Activated CD4-positive, CD25-positive, alpha-beta regulatory T cell treated with anti-CD3 and anti-CD28 coated beads, Interleukin-2, amount 50 U/mL, for 16 hours (primary cell): ENCODE measurements at regions not wholly inside any gene's neighbourhood (a gene's known extent, or its start where the extent isn't known, plus 50 kb on each side); places are given as distances from the start of the nearest gene placed in this dataset.

Source experiments
- DNase-seq: peaks from one replicate; pipeline ENCODE4 v3.0.0-alpha.2; 2020; ENCODE audit warnings: low read depth, low spot score

GRCh38 chr21:28827422-28827821 lies 165.3 kb downstream of the LTN1 start:
- no peak for DNase-seq

GRCh38 chr21:28826569-28826968 lies 166.1 kb downstream of the LTN1 start:
- DNase-seq: no peak

GRCh38 chr21:28826021-28826420 lies 166.7 kb downstream of the LTN1 start:
- no peak for DNase-seq

- DNase-seq: no peak
Measured at GRCh38 chr21:28823429-28823828, 169.2 kb downstream of the LTN1 start.

GRCh38 chr21:28822486-28823335 lies 170.0 kb downstream of the LTN1 start:
- DNase-seq: no peak

GRCh38 chr21:28822123-28822399 lies 170.6 kb downstream of the LTN1 start:
- no peak for DNase-seq

GRCh38 chr21:28821276-28822122 lies 171.2 kb downstream of the LTN1 start:
- DNase-seq: no peak

- no peak for DNase-seq
Measured at GRCh38 chr21:28818663-28819278, 173.9 kb downstream of the LTN1 start.

GRCh38 chr21:28817871-28818270 lies 174.8 kb downstream of the LTN1 start:
- no peak for DNase-seq

- no peak for DNase-seq
Measured at GRCh38 chr21:28811860-28812259, 180.8 kb downstream of the LTN1 start.

GRCh38 chr21:28810826-28811524 lies 181.7 kb downstream of the LTN1 start:
- DNase-seq: no peak

- no peak for DNase-seq
Measured at GRCh38 chr21:28805885-28806284, 186.8 kb downstream of the LTN1 start.

- DNase-seq: no peak
Measured at GRCh38 chr21:28804089-28804670, 188.5 kb downstream of the LTN1 start.

GRCh38 chr21:28801906-28802305 lies 190.8 kb downstream of the LTN1 start:
- DNase-seq: no peak

- no peak for DNase-seq
Measured at GRCh38 chr21:28799926-28800325, 192.8 kb downstream of the LTN1 start.

GRCh38 chr21:28798798-28799197 lies 193.9 kb downstream of the LTN1 start:
- no peak for DNase-seq

- DNase-seq: no peak
Measured at GRCh38 chr21:28795251-28795650, 197.4 kb downstream of the LTN1 start.

GRCh38 chr21:28794371-28794851 lies 198.3 kb downstream of the LTN1 start:
- no peak for DNase-seq

- DNase-seq: no peak
Measured at GRCh38 chr21:28793043-28793442, 199.6 kb downstream of the LTN1 start.

GRCh38 chr21:28791595-28792282 lies 200.9 kb downstream of the LTN1 start:
- no peak for DNase-seq

- no peak for DNase-seq
Measured at GRCh38 chr21:28790335-28790734, 202.3 kb downstream of the LTN1 start.
